IPS-15b (cell line): ENCODE measurements at regions not wholly inside any gene's neighbourhood (a gene's known extent, or its start where the extent isn't known, plus 50 kb on each side); places are given as distances from the start of the nearest gene placed in this dataset.
"Not testable (repeated sequence)": the region's sequence is repeated elsewhere in the genome, so short reads cannot be mapped to it uniquely, and the experiment has no call there.

Experiments
- H3K27me3 ChIP-seq: one replicate; pipeline ENCODE4 v1.6.1; 2013; ENCODE audit warnings: low read length; ENCODE audit not compliant: control insufficient read depth, insufficient read depth
- H3K36me3 ChIP-seq: one replicate; pipeline ENCODE4 v1.6.1; 2013; ENCODE audit warnings: low read length; ENCODE audit not compliant: control insufficient read depth, insufficient read depth
- H3K4me1 ChIP-seq: one replicate; pipeline ENCODE4 v1.6.1; 2013; ENCODE audit warnings: mild to moderate bottlenecking, low read length; ENCODE audit not compliant: control insufficient read depth, insufficient read depth
- H3K4me3 ChIP-seq: one replicate; pipeline ENCODE4 v1.5.1; 2013; ENCODE audit warnings: low read depth, low read length
- H3K9ac ChIP-seq: one replicate; pipeline ENCODE4 v1.6.1; 2013; ENCODE audit warnings: low read depth, mild to moderate bottlenecking, low read length
- H3K9me3 ChIP-seq: one replicate; pipeline ENCODE4 v1.6.1; 2013; ENCODE audit warnings: mild to moderate bottlenecking, low read length; ENCODE audit not compliant: control insufficient read depth, insufficient read depth

DNA sequence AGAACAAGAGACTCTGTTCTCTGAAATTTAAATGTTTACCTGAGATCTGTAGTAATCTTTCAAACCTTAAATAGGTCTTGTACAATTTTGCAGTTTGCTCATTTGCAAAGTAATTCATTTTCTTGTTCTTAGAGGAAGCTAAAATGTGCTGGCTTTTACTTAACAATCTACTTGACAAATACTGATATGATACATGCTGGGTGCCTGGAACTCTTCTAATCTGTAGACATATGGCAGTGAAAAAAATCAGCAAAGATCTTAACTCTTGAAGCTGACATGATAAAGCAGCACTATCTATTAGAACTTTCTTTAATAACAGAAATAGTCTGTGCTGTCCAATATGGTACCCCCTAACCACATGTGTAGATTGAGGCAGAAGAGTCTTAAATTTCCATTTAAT, 1352.8 kb upstream of the SLC39A10 start:
- H3K4me1 ChIP-seq, result no peaks in the 10 kb centered on the region
- H3K27me3 ChIP-seq, result no peaks in the 10 kb centered on the region
- H3K9ac ChIP-seq, result no peak overlapping the region
- no peak overlapping the region for H3K4me3 ChIP-seq
- no peaks in the 10 kb centered on the region for H3K9me3 ChIP-seq
- no peaks in the 10 kb centered on the region for H3K36me3 ChIP-seq

DNA sequence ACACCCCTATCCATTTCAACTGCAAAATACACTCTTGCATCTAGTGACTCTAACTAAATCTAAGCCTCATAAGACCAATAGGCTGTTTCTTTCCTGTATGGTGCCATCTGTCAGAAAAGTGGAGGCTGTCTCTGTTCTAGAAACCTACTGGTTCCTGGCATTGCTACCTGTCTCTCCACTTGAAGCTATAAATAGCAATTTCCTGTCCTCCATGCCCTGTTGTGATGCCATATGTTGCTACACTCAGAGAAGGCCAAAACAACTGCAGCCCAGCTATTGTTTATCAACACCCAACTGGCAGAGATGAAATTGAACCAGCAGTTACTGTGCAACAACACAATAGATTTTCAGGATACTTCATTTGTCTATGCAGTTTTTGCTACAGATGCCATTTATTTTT, 1355.1 kb upstream of the SLC39A10 start:
- Histone ChIP-seq H3K4me3 (no peak overlapping the region), H3K36me3 (no peaks in the 10 kb centered on the region), H3K9ac (no peak overlapping the region), H3K4me1 (no peaks in the 10 kb centered on the region), H3K9me3 (no peaks in the 10 kb centered on the region), H3K27me3 (no peaks in the 10 kb centered on the region)

DNA sequence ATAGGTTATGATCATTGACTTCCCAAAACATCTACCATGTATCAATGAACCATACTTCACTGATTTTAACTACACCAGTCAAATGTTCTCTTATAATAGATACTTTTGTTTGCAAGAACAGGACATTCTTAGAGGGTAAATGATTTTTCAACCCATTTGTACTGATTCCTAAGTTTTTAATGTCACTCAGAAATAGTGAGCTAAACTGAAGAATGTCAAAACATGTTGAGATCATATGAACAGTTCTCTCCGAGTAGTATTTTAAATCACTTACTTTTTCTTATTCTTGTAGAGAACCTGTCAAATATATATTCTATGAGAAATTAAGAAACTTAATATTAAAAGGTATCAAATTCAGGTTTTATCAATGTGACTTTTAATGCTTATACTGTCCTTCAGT, 1362.9 kb upstream of the SLC39A10 start:
- H3K36me3 ChIP-seq, result no peaks in the 10 kb centered on the region
- no peak overlapping the region for H3K9ac ChIP-seq
- peaks cover 7% of the 10 kb centered on the region for H3K4me1 ChIP-seq
- no peaks in the 10 kb centered on the region for H3K9me3 ChIP-seq
- no peaks in the 10 kb centered on the region for H3K27me3 ChIP-seq
- no peak overlapping the region for H3K4me3 ChIP-seq

GRCh38 chr2:194291104-194291503, 1365.9 kb upstream of the SLC39A10 start:
- H3K9me3 ChIP-seq, result no peaks in the 10 kb centered on the region

DNA sequence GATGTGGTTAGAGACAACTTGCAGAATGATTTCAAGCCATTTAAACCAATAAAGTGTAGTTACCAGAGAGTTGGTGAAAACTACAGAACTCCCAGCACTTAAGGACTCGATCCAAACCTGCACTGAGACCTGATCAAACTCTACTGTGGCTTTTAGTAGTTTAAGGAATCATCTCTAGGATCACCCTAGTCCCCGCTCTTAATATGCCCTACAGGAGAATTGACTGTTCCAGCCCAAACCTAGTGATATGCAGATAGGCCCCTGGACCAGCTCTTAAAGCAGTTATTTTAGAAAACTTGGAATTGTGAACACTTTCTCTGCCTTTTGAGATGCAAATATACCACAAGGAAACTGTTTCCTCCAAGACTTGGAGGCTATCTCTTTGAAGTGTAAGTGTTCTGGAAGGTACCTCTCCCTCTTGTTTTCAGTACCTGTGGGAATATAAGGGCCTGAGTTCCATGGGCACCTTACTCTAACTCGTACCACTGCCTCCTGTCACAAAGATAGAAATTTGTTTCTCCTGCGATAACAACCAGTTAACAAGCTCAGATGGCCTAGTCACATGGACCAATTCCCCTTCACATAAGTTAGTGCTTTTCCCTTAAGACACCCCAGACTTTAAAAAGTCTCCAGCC, 1367.2 kb upstream of the SLC39A10 start:
- H3K4me1 ChIP-seq, result peaks cover 7% of the 10 kb centered on the region
- H3K9ac ChIP-seq, result no peak overlapping the region
- H3K27me3 ChIP-seq, result no peaks in the 10 kb centered on the region
- no peaks in the 10 kb centered on the region for H3K36me3 ChIP-seq
- no peak overlapping the region for H3K4me3 ChIP-seq
- no peaks in the 10 kb centered on the region for H3K9me3 ChIP-seq

More at GRCh38 chr2:194291104-194291503, 1365.9 kb upstream of the SLC39A10 start:
- Histone ChIP-seq H3K4me3 (no peak overlapping the region), H3K4me1 (peaks cover 7% of the 10 kb centered on the region), H3K27me3 (no peaks in the 10 kb centered on the region), H3K36me3 (no peaks in the 10 kb centered on the region), H3K9ac (no peak overlapping the region)

- not testable (repeated sequence) for H3K9me3 ChIP-seq, H3K27me3 ChIP-seq, H3K4me3 ChIP-seq, H3K36me3 ChIP-seq, H3K9ac ChIP-seq, H3K4me1 ChIP-seq
Measured at GRCh38 chr2:194276667-194277066, 1380.4 kb upstream of the SLC39A10 start.

- H3K36me3 ChIP-seq, result no peaks in the 10 kb centered on the region
- H3K4me3 ChIP-seq, result no peak overlapping the region
- no peaks in the 10 kb centered on the region for H3K4me1 ChIP-seq
- no peaks in the 10 kb centered on the region for H3K9me3 ChIP-seq
- H3K9ac ChIP-seq, result no peak overlapping the region
- H3K27me3 ChIP-seq, result no peaks in the 10 kb centered on the region
Measured at GRCh38 chr2:194271293-194271961, 1385.6 kb upstream of the SLC39A10 start.

DNA sequence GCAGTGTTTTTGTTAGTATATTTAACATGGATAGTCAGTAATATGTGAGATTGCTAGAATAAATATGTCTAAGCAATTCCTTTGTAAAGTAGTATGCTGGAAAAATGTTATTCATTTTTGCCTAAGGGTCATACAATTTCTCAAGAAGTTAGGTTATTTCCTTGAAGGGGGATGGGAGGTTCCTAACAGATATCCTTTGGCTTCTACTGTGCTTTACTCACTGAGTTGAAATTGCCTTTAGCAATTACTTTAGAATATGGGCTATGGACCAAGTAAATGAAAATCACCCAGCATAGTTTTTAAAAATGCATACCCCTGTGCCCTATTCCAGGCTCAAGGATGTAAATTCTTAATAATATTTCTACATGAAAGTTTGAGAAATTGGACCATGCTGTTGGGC, 1386.4 kb upstream of the SLC39A10 start:
- no peaks in the 10 kb centered on the region for H3K36me3 ChIP-seq
- H3K9ac ChIP-seq, result no peak overlapping the region
- H3K4me1 ChIP-seq, result no peaks in the 10 kb centered on the region
- no peaks in the 10 kb centered on the region for H3K27me3 ChIP-seq
- H3K4me3 ChIP-seq, result no peak overlapping the region
- no peaks in the 10 kb centered on the region for H3K9me3 ChIP-seq

DNA sequence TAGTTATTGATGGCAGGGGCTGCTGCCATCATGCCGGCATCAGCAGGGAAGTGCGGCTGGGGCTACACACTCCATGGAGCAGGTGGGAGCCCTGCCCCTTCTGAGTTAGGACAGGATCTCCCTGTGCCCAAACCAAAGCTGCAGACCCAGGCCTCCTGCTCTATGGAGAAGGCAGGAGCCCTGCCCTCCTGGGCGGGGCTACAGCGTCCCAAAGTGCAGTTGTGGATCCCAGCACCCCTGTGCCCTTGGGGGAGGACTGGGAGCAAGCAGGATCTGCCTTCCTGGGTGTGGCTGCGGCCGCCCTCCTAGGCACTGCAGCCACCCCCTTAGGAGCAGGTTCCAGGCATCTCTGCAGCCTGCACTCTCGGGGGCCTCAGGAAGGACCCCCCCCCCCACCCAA, 1392.4 kb upstream of the SLC39A10 start:
- H3K9me3 ChIP-seq, result no peaks in the 10 kb centered on the region
- no peaks in the 10 kb centered on the region for H3K27me3 ChIP-seq
- no peaks in the 10 kb centered on the region for H3K4me1 ChIP-seq
- H3K36me3 ChIP-seq, result no peaks in the 10 kb centered on the region
- no peak overlapping the region for H3K4me3 ChIP-seq
- H3K9ac ChIP-seq, result no peak overlapping the region

DNA sequence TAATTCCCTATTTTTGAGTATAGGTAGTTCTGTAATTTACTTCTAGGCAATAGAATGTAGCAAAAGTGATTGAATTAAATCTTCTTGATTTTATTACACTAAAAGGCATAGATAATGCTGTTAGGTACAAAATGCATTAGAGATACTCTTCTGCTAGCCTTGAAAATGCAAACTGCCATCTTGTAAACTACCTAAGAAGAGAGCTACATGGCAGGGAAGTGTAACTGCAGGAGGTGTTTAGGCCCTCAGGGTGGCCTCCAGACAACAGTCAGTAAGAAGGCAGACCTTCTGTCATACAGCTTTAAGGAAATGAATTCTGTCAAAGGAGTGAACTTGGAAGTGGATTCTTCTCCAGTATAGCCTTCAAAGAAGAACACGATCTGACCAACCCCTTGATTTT, 1396.8 kb upstream of the SLC39A10 start:
- no peak overlapping the region for H3K9ac ChIP-seq
- H3K36me3 ChIP-seq, result no peaks in the 10 kb centered on the region
- no peaks in the 10 kb centered on the region for H3K27me3 ChIP-seq
- H3K9me3 ChIP-seq, result no peaks in the 10 kb centered on the region
- H3K4me3 ChIP-seq, result no peak overlapping the region
- H3K4me1 ChIP-seq, result no peaks in the 10 kb centered on the region

- H3K9ac ChIP-seq, result no peak overlapping the region
- H3K36me3 ChIP-seq, result no peaks in the 10 kb centered on the region
- H3K27me3 ChIP-seq, result no peaks in the 10 kb centered on the region
- no peaks in the 10 kb centered on the region for H3K4me1 ChIP-seq
- H3K9me3 ChIP-seq, result no peaks in the 10 kb centered on the region
- no peak overlapping the region for H3K4me3 ChIP-seq
Measured at GRCh38 chr2:194257095-194257494, 1399.9 kb upstream of the SLC39A10 start.

- Histone ChIP-seq H3K36me3 (no peaks in the 10 kb centered on the region), H3K4me3 (no peak overlapping the region), H3K27me3 (no peaks in the 10 kb centered on the region), H3K9me3 (no peaks in the 10 kb centered on the region), H3K9ac (no peak overlapping the region), H3K4me1 (no peaks in the 10 kb centered on the region)
Measured at GRCh38 chr2:194253528-194254259, 1403.3 kb upstream of the SLC39A10 start.
